HCT116 (cell line): ENCODE measurements at regions not wholly inside any gene's neighbourhood (a gene's known extent, or its start where the extent isn't known, plus 50 kb on each side); places are given as distances from the start of the nearest gene placed in this dataset.

Experiments
- ATAC-seq: fragments of 200-7000 bp; cut with Tn5 transposase; 2 replicates; pipeline ENCODE4 v1.9.1; 2020; ENCODE audit warnings: mild to moderate bottlenecking, moderate library complexity
- BruUV-seq: library from RNA; stranded (reverse); fragments of 400-500 nt; replicated peaks from 2 replicates; lab custom pipeline; 2021; lab: Mats Ljungman, UMichigan
- CTCF ChIA-PET: fragments of 300-600 bp; sonication (Branson Sonifier 250); formaldehyde crosslinking; loops from one replicate; lab custom pipeline; 2021; ENCODE audit warnings: antibody characterized with exemption; lab: Charles Lee
- POLR2A ChIA-PET: fragments of 300-600, 350-600 bp; sonication (Branson Sonifier 250); formaldehyde crosslinking; loops from one replicate; lab custom pipeline; 2021; ENCODE audit warnings: antibody characterized with exemption; lab: Charles Lee
- RAD21 ChIA-PET, 2 experiments: fragments of 300-600 bp; sonication (Branson Sonifier 250); formaldehyde crosslinking; loops; one replicate each; lab custom pipeline; 2023; ENCODE audit warnings: low total read pairs in 2 of 2; ENCODE audit not compliant: uncharacterized antibody in 2 of 2, unreplicated experiment in 2 of 2, low non-redundant PET in 1 of 2; lab: Charles Lee
- DNase-seq: peaks from one replicate; pipeline ENCODE4 v3.0.0-alpha.2; 2010; ENCODE audit warnings: low read depth, low spot score
- H2AFZ ChIP-seq: fragments of 200-600 bp; shearing (Covaris generic), sonication (generic); 2 replicates; pipeline ENCODE4 v1.6.1; 2017; ENCODE audit warnings: low read depth, mixed run types, mixed read lengths, antibody characterized with exemption, low read length; ENCODE audit not compliant: poor library complexity, severe bottlenecking
- H3K27ac ChIP-seq: 2 replicates; pipeline ENCODE4 v1.5.1; 2012; ENCODE audit warnings: low read depth, low read length
- H3K27me3 ChIP-seq: fragments of 200-600 bp; sonication (generic); 2 replicates; pipeline ENCODE4 v1.6.1; 2016; ENCODE audit warnings: mixed run types, low read length, mixed read lengths; ENCODE audit not compliant: insufficient read depth
- H3K36me3 ChIP-seq, 2 experiments: fragments of 200-500 bp in 1 of 2; fragments of 200-600 bp in 1 of 2; sonication (Bioruptor generic) in 1 of 2; sonication (generic) in 1 of 2; 2 replicates each; pipeline versions ENCODE4 v1.5.1 to v1.6.1; 2014 to 2016; ENCODE audit warnings: low read length in 2 of 2, inconsistent platforms in 1 of 2, mixed read lengths in 1 of 2, mixed run types in 1 of 2; ENCODE audit not compliant: insufficient read depth in 2 of 2, control insufficient read depth in 1 of 2
- H3K4me1 ChIP-seq, 2 experiments: fragments of 200-600 bp in 1 of 2; sonication (generic) in 1 of 2; 2 replicates each; pipeline versions ENCODE4 v1.5.1 to v1.6.1; 2012 to 2017; ENCODE audit warnings: low read length in 2 of 2, inconsistent platforms in 1 of 2, mild to moderate bottlenecking in 1 of 2, mixed read lengths in 1 of 2, mixed run types in 1 of 2, moderate library complexity in 1 of 2; ENCODE audit not compliant: insufficient read depth in 2 of 2, control insufficient read depth in 1 of 2
- H3K4me2 ChIP-seq: fragments of 200-600 bp; sonication (generic); 2 replicates; pipeline ENCODE4 v1.6.1; 2017; ENCODE audit warnings: mixed run types, low read length, mixed read lengths
- H3K4me3 ChIP-seq, 2 experiments: fragments of 200-600 bp in 1 of 2; sonication (generic) in 1 of 2; replicated peaks in 1 of 2; 2 replicates each; pipeline ENCODE4 v1.5.1; 2011 to 2016; ENCODE audit warnings: low read length in 2 of 2, control low read depth in 1 of 2, low read depth in 1 of 2, mild to moderate bottlenecking in 1 of 2, mixed read lengths in 1 of 2, mixed run types in 1 of 2
- H3K79me2 ChIP-seq: fragments of 200-600 bp; sonication (generic); 2 replicates; pipeline ENCODE4 v1.6.1; 2017; ENCODE audit warnings: mild to moderate bottlenecking, mixed run types, low read length, moderate library complexity, mixed read lengths; ENCODE audit not compliant: insufficient read depth
- H3K9ac ChIP-seq: fragments of 200-600 bp; sonication (generic); 2 replicates; pipeline ENCODE4 v1.6.1; 2016; ENCODE audit warnings: low read length, mixed read lengths
- H3K9me2 ChIP-seq: fragments of 200-600 bp; sonication (generic), shearing (Covaris generic); 2 replicates; pipeline ENCODE4 v1.6.1; 2017; ENCODE audit warnings: mixed run types, mild to moderate bottlenecking, moderate library complexity; ENCODE audit not compliant: insufficient read depth
- H3K9me3 ChIP-seq, 2 experiments: fragments of 200-500 bp in 1 of 2; fragments of 200-600 bp in 1 of 2; sonication (Bioruptor generic) in 1 of 2; sonication (generic) in 1 of 2; 2 replicates each; pipeline ENCODE4 v1.6.1; 2014 to 2017; ENCODE audit warnings: low read length in 2 of 2, mixed read lengths in 2 of 2, inconsistent platforms in 1 of 2, low read depth in 1 of 2, mild to moderate bottlenecking in 1 of 2, mixed run types in 1 of 2, moderate library complexity in 1 of 2; ENCODE audit not compliant: control insufficient read depth in 1 of 2, insufficient read depth in 1 of 2
- H4K20me1 ChIP-seq: fragments of 200-600 bp; sonication (generic), shearing (Covaris generic); 2 replicates; pipeline ENCODE4 v1.6.1; 2017; ENCODE audit warnings: mixed run types, mild to moderate bottlenecking, moderate library complexity; ENCODE audit not compliant: insufficient read depth
- ATF3 ChIP-seq: IDR thresholded peaks from 2 replicates; pipeline ENCODE4 v1.6.1; 2012
- CBX3 ChIP-seq: IDR thresholded peaks from 2 replicates; pipeline ENCODE4 v1.6.1; 2012; ENCODE audit warnings: low read depth
- CTCF ChIP-seq, 3 experiments: fragments of 200-600 bp in 1 of 3; sonication (generic) in 1 of 3; IDR thresholded peaks in 2 of 3; conservative IDR thresholded peaks in 1 of 3; 2 replicates each; pipeline ENCODE4 v1.5.1; 2012 to 2017; ENCODE audit warnings: low read depth in 2 of 3, low read length in 2 of 3, antibody characterized with exemption in 1 of 3, borderline replicate concordance in 1 of 3, control low read depth in 1 of 3, mild to moderate bottlenecking in 1 of 3, mixed read lengths in 1 of 3, mixed run types in 1 of 3, moderate library complexity in 1 of 3; ENCODE audit not compliant: insufficient read depth in 1 of 3
- EZH2phosphoT487 ChIP-seq: fragments of 200-600 bp; IDR thresholded peaks from 2 replicates; pipeline ENCODE4 v1.6.1; 2018; ENCODE audit warnings: antibody characterized with exemption, borderline replicate concordance
- FOSL1 ChIP-seq: IDR thresholded peaks from 2 replicates; pipeline ENCODE4 v1.6.1; 2012; ENCODE audit warnings: low read depth
- POLR2A ChIP-seq: IDR thresholded peaks from 2 replicates; pipeline ENCODE4 v1.7.0; 2011; ENCODE audit warnings: borderline replicate concordance; ENCODE audit not compliant: insufficient read depth, insufficient read length; ENCODE audit errors: extremely low read depth
- REST ChIP-seq: IDR thresholded peaks from 2 replicates; pipeline ENCODE4 v1.6.1; 2012; ENCODE audit warnings: low read depth
- SRF ChIP-seq: IDR thresholded peaks from 2 replicates; pipeline ENCODE4 v1.6.1; 2012; ENCODE audit warnings: low read depth
- ZNF274 ChIP-seq: fragments of 200-500 bp; sonication (Bioruptor generic); IDR thresholded peaks from 2 replicates; pipeline ENCODE4 v1.6.1; 2014; ENCODE audit warnings: mild to moderate bottlenecking, low read depth, low read length, inconsistent platforms
- intact Hi-C: fragments of 100-400 bp; cut with micrococcal nuclease; formaldehyde crosslinking; loops from 2 replicates; pipeline ENCODE4 v1.10.0; 2022

GRCh38 chr9:81088341-81088740, 601.0 kb downstream of the TLE1 start:
- no peaks in the 10 kb centered on the region for H3K79me2 ChIP-seq
- no peaks in the 10 kb centered on the region for H3K4me1 ChIP-seq
- BruUV-seq, result no TSS peak
- no peak overlapping the region for H3K4me2 ChIP-seq
- H3K4me3 ChIP-seq, result no peak overlapping the region
- no peak for TF ChIP-seq REST
- no peak for TF ChIP-seq CBX3
- no peak for TF ChIP-seq SRF
- TF ChIP-seq ZNF274, result no peak
- no peak for TF ChIP-seq FOSL1
- no peak for TF ChIP-seq CTCF (IDR thresholded peaks at IDR 0.05 in 2 of 3, conservative IDR thresholded peaks at IDR 0.05 in 1 of 3; ENCODE audit: borderline replicate concordance in 1 of 3, insufficient read depth in 1 of 3, low read depth in 2 of 3, low read length in 2 of 3)
- no peak for TF ChIP-seq EZH2phosphoT487
- no peak for TF ChIP-seq ATF3
- no peak for TF ChIP-seq POLR2A
- no peaks in the 10 kb centered on the region for H3K9me3 ChIP-seq
- H4K20me1 ChIP-seq, result no peaks in the 10 kb centered on the region
- no peak overlapping the region for H3K9ac ChIP-seq
- intact Hi-C loops, result no loop called here
- no peak overlapping the region for H2AFZ ChIP-seq
- ChIA-PET RAD21 (no interaction called here), POLR2A (no interaction called here), CTCF (no interaction called here)
- no peak for DNase-seq
- no peaks in the 10 kb centered on the region for H3K36me3 ChIP-seq
- no peaks in the 10 kb centered on the region for H3K9me2 ChIP-seq
- H3K27ac ChIP-seq, result no peak overlapping the region
- no peaks in the 10 kb centered on the region for H3K27me3 ChIP-seq
- ATAC-seq, result no peak
